OCI-LY7 (cell line): ENCODE measurements at regions not wholly inside any gene's neighbourhood (a gene's known extent, or its start where the extent isn't known, plus 50 kb on each side); places are given as distances from the start of the nearest gene placed in this dataset.

Experiments used
- CTCF ChIP-seq: fragments of 200-600 bp; sonication (generic); conservative IDR thresholded peaks from 2 replicates; pipeline ENCODE4 v1.5.1; 2014; ENCODE audit warnings: mild to moderate bottlenecking, antibody characterized with exemption, low read length, moderate library complexity, mixed read lengths
- EZH2phosphoT487 ChIP-seq: fragments of 200-600 bp; sonication (generic); IDR thresholded peaks from 2 replicates; pipeline ENCODE4 v1.6.1; 2018; ENCODE audit warnings: low read depth, borderline replicate concordance, mild to moderate bottlenecking, mixed run types, antibody characterized with exemption, low read length, moderate library complexity, mixed read lengths

GRCh38 chr4:13266687-13267086 is 217.5 kb downstream of the RAB28 start:
- TF ChIP-seq CTCF (no peak), EZH2phosphoT487 (no peak)
